AG20443 (cell line): ENCODE measurements at regions not wholly inside any gene's neighbourhood (a gene's known extent, or its start where the extent isn't known, plus 50 kb on each side); places are given as distances from the start of the nearest gene placed in this dataset.

Source experiments
- DNase-seq: peaks from one replicate; pipeline ENCODE4 v3.0.0; 2012; ENCODE audit warnings: low spot score, mixed read lengths

DNA sequence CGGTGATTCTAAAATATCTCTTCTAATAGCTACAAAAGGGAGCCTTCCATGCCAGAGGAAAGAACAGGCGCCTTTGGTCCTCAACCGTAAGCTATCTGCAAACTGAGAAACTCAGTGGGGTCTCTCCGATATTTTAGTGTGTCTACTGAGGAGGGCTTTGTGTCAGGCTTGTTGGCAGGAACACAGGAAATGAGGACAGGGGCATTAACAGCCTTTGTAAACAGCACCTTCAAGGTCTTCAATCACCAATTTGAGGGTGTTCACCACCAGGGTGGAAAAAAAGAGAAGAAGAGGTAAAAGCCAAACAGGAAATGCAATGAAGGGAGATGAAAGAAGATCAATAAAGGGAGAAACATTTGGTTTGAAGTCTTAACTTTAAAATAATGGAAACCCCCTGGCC is 580.1 kb upstream of the SALL1 start:
- DNase-seq, result no peak

DNA sequence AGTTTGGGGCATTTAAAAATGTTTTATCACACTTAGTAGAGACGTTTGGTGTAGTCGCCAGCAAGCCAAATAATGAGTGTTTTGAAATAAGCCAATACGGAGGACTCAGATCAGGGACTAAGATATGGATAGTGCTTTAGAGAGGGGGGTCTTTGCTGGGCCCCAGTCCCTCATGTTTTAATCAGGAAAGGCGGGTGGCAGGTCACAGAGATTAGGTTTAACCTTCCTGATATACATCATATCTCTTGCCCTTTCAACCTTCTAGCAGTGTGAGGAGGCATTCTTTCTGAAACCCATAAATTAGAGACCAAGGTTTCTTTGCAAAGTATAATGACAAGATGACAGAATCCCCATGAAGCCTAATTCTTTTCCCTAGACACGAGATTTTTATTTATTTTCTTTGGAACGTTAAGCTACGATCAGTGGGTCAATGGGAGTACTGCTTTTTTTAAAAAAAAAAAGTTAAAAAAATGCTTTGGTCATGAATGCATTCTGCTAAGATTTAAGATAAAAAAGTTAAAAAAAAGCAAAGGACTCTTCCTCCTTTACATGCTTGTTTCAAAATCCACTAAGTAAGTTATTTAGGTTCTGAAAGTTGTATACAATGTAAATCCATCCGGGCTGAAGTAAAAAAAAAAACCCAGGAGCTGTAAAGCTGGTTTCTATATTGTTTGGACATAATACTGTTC is 572.1 kb upstream of the SALL1 start:
- no peak for DNase-seq

DNA sequence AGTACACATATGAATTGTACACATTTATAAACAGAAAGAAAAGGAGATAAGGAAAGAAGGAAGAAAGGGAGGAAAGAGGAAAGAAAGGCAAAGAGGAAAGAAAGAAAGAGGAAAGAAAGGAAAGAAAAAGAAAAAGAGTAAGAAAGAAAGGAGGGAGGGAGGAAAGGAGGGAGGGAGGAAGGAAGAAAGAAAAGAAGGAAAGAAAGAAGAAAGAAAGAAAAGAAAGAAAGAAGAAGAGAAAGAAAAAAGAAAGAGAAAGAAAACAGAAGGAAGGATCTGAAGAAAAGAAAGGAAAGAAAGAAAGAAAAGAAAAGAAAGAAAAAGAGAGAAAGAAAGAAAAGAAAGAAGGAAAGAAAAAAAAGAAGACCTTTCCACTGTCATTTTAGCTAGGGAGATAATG is 571.4 kb upstream of the SALL1 start:
- no peak for DNase-seq

DNA sequence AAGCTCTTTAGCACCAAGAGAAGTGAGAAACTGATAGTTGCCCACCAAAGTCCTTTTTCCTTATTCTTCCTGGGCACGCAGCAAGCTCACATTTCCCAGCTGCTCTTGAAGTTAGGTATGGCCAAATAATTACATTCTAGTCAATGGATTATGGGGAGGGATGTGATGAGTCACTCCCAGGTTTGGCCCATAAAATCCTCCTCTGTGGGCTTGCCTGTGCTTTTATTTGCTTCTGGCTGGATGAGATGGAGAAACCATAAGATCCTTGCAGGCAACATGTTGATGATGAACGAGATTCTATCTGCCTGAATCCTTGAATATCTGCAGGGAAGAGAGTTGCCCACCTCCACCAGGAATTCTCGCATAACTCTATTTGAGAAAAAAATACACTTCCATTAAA is 568.3 kb upstream of the SALL1 start:
- DNase-seq, result no peak

DNA sequence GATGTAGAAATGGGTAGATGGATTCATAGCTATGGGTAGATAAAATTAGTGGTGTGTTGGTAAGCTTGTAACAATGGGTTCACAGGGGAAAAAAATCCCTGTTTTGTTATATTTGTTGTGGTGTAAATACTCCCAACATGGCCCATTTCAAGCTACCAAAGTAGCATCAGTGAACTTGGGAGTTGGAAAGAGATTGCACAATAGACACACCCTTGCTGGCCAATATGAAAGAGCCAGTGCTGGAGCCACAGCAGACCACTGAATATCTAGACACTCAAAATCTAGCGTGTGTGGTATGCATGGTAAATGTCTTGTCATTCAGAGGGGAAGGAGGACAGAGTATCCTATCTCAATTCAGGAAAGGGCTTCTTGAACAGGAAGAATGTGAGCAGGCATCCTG is 565.1 kb upstream of the SALL1 start:
- no peak for DNase-seq

DNA sequence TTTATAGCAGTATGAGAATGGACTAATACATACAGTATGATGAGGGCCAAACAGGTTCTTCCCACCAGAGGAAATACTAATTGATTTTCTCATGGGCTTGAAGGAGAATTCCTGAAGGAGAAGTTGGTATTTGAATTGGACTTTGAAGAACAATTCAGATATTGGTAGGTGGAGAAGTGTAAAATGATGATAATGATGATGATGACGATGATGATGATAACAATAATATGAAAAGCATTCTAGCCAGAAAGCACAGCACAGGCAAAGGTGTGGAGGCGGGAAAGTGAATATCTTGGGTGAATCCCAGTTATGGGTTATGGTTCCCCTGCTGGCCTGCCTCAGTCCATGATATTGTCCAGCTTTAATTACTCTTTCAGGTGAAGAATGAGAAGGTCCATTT is 562.4 kb upstream of the SALL1 start:
- DNase-seq, result no peak

DNA sequence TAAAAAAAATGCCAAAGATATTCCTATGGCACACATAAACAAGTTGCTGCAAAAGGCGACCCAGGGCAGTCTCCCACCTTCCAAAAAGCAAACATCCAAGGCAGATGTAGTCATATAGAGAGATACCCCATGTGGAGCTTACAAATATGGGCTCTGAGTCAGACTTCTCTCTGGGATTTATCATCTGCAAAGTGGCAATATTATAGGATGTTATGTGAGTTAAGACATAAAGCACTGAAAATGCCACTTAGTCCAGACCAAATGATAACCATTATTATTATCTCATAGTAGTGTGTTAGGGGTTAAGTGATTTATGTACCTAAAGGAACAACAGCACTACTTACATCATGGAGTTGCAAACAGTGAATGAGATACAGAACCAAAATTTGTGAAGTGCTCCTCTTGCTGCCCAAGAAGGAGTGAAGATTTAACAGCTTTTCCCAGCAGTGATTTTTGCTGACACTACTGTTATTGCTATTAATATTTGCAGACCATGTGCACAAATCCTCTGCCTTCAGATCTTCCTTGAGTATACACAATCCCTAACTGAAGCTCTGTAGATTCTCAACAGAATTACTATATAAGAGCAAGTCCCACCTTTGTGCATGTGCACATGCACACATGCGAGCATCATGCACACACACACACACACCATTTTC is 560.0 kb upstream of the SALL1 start:
- DNase-seq, result no peak

DNA sequence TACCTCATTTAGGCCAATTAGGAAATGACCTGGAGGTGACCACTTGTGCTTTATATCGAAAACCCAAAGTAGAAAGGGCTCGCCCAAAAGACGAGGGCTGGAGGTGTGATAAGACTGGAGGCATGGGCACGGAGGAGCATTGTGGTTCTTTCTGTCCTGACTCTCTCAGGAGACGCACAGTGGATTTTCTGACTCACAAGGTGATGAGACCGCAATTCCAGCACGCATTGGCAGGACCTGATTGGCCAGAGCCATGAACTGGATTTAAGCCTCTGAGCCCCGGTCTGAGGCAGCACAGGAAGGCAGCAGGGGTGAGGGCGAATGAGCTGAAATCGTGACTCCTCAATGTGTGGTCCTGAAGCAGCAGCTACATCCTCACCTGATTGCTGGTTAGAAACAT is 559.1 kb upstream of the SALL1 start:
- no peak for DNase-seq

DNA sequence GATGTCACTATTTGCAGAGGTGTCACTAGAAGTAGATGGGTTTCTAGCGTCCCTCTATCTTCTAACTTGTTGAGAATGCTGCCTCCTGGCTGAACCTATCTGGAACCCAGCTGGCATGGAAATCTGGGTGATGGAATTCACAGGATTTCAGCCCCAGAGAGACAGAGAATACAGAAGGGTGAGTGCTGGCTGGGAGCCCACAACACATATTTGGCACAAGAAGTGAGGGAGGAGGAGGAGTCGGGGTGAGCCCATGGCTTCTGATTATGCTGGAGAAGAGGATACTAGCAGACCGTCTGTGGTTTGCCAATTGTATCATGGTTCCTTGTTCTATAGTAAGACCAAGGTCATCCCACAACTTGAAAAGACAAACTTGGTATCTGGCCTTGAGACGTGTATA is 557.8 kb upstream of the SALL1 start:
- no peak for DNase-seq

DNA sequence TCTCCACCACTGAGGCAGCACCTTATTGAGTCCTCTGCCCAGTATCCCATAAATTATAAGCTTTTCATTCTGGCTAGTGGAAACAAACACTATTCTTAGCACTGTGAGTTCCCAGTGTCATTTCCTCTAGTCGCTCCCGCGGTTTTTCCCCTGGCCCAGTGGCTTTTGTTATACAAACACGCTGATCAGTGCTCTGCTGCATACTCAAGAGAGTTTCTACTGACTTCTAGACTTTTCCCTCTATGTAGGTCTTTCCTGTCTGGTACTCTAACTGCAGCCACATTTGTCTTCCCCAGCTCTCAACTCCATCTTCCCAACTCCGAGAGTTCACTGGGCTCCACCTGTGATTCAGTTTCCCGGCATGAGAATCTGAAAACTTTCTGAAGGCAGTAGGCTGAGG is 556.6 kb upstream of the SALL1 start:
- DNase-seq, result no peak

DNA sequence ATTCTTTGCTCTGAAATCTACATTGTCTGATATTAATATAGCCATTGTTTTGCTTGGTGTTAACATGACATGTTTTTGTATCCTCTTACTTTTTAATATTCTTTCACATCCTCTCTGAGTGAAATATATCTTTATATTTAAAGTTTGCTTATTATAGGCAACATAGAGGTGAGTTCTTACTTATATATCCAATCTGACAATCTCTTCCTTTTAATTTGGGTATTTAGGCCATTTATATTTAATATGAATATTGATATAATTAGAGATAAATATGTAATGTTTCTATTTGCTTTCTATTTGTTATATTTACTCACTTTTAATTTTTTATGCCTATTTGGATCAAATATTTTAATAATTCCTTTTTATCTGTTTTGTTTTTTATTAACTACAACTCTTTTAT is 554.1 kb upstream of the SALL1 start:
- DNase-seq, result no peak

DNA sequence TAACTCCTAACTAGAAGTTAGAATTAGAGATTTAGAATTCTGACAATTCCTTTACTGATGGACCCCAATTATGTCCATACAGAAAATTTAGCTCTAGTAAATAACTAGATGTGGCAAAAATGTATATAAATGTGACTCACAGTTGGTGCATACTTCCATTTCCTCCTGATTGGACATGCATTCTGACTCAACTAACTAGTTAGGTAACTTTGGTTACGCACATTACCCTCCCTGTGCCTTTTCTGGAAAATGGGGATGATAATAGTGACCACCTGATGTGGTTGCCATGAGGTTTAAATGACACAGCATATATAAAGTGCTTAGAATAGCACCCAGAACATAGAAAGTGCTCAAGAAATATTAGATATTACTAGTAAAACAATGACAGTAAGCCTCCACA is 550.0 kb upstream of the SALL1 start:
- no peak for DNase-seq

DNA sequence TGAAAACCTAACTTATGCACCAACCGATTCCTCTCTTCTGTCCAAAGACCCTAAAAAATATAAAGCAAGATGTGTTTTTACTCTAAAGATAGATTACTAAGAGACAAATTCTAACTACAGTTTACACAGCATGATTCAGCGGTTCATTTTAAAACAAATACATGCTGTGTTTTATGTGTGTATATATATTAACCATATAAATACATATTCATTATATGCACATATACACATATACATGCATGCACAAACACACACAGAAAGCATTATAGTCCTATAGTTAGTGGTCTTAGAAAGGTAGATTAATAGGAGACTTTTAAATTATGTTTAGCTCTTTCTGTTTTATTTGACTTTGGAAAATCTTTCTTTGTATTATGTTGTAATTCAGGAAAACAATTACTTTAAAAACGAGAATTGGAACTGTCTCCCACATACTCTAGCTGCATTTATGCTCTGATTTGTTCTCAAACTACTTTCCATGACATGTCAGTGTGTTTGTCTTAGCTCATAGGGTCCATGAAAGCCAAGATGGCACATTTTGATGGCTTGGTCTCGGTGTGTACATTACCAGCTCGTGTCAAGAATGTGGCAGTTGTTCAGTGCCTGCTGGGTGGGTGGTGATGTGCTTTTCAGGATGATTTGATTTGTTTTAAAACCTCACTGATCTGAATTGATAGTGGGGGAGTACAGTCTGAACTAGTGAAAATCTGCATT is 548.8 kb upstream of the SALL1 start:
- no peak for DNase-seq

DNA sequence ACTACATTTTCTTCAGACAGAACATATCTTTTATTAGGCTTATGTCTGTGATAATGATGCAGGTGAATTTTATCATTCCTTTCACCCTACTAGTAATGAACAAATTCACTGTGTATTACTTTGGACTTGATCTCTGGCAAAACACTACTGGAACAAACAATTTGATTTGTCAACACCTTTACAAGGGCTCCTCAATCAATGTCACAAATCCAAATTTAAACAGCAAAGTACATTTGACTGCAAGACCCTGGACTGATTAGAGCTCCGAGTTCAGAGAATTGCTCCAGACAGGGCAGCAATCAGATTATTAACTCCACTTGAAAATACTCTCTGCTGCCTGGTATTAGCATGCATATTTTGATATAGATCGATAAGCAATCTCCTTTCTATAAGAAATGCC is 547.6 kb upstream of the SALL1 start:
- DNase-seq, result no peak

DNA sequence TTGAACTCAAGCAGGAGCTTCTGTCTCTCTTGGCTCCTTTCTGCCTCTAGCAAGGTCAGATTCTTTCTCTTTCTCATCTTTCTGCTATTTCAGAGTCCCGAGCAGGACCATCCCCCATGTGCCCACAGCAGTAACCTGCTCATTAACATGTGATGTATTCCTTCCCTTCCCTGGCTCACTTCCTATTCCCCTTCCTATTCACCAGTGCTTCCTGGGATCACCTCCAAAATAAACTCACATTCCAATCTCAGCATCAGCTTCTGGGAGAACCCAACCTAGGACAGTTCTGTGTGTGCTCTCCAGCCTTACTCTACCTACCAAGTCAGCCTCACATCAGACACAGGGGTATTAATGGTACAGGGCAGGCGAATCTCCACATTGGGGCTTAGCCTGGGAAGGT is 546.4 kb upstream of the SALL1 start:
- DNase-seq, result no peak

DNA sequence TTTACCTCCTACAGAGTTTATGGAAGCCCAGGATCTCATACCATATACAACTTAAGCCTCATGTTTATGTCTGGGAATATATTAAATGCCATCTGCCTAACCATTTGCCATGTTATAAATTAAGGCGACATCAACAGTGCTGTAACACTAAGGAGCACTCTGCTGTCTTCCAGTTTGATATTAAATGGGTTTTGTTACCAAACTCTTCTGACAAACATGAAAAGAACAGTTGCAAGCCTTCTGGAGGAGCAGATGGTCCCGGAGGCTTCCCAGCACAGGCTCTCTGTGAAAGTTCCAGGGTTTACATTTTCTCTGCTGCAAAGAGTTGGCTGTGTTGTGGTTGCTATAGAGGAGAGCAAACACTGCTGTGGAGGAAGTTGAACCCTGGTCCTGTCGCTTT is 545.3 kb upstream of the SALL1 start:
- no peak for DNase-seq

DNA sequence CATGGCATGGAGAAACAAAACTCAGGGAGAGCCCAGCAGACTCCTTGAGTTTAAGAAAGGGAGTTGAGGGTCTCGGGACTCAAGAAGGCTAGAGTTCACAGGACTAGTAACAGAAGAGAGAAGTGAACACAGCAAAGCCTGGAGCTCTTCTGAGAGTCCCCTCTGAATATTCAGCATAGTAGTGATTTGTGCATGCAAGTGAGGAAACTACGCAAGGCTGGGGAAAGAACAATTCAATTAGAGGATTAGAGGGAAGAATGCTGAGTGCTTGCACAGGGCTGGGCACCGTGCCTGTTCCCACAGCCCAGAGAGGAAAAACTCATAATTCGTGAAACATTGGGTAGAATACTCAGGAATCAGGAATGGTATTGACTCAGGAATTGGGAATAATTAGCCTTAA is 540.0 kb upstream of the SALL1 start:
- DNase-seq, result no peak

DNA sequence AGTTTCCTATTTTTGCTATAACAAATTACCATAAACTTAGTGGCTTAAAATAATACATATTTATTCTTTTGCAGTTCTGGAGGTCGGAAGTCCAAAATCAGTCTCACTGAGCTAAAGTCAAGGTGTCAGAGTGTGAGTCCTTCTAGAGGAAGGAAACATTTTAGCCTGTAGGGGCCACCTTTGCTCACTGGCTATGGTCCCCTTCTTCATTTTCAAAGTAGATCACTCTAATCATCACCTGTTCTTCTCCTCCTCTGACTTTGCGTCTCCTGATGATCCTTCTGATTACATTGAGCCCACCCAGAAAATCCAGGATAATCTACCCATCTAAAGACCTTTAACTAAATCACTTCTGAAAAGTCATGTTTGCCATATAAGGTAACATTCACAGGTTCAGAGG is 534.4 kb upstream of the SALL1 start:
- no peak for DNase-seq

DNA sequence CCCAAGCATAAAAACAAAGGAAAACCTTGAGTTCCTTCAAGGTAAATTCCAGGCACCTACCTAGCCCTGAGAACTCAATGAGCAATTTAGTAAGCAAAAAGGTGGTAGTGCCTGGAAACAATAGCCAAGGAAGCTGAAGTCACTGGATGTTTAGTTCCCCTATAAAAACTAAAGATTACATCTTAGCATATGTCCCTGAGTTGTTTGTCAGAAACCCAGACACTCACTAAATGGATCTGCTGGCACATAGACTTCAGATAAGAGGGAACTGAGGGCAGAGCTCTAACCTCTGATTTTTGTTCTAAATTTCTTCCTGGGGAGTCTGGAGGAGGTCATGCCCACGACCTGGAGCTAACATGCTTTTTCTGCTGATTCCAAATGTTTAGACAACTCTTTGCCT is 532.8 kb upstream of the SALL1 start:
- DNase-seq, result no peak

DNA sequence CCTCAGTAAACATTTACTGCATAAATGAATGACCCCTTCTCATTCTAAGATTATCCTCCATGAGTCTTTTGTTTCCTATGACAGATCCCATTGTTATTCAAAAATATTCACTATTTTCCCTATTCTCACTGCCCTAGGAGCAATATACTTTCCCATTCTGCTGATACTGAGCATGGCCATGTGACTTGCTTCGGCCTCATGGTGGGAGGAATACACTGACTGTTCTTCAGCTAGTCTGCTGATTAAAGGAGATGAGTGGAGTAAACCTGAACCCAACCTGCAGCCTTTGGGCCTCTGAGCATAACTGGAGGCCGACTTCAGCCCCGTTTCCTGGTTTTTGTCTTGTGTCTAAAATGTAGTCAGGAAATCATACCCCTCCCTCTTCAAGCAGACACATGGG is 531.8 kb upstream of the SALL1 start:
- no peak for DNase-seq

DNA sequence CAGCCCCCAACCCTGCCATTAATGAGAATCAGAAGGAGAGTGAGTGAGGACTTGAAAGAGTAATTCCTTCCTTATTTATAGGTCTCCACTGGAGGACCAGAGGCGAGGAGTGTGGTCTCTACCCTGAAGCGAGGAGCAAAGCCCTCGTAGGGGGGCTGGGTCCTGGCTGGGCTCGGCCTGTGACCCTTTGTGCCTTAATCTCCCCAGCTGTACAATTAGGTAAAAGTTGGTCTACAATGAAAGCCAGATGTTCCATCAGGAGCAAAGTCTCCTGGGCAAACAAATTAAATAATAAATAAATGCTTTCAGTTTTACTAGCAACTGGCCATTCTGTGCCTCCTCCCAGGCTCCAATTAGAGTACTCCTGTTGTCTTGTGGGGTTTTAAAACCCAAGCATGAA is 523.5 kb upstream of the SALL1 start:
- no peak for DNase-seq

DNA sequence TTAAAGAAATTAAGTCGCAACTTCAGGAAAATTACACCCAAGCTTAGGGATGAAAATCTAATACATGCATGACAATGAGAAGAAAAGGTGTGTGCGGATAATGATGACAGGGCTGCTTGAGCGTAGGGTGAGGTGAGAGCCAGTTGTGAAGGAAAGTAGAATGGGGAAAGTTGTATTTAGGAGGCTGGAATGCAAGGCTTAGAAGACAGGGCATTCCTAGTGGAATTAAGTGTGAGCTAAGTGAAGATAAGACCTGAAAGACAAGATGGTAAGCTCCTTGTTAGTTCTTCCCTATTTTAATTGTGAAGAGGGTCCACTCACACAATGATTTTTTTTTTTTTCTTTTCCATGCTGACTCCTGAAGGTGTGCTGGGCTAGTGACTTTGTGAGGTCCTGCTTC is 519.5 kb upstream of the SALL1 start:
- no peak for DNase-seq

DNA sequence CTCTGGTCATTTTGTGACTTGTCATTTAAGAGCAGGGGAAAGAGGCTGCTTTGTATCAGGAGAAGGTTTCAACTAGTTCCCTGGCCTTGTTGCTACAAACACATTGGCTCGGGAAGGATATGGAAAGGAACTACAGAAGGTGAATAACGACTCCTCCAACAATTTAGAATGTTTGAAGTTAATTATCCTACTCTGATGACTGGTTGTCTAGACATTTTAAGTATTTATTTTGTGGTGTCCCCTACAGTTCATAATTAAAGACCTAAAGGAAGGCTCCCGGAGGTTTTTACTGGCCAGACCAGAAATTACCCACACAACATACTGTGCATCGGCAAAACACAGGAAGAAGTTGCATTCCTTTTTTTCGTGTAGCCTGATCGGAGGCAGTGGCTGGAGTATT is 515.8 kb upstream of the SALL1 start:
- DNase-seq, result peak; percentile 20

DNA sequence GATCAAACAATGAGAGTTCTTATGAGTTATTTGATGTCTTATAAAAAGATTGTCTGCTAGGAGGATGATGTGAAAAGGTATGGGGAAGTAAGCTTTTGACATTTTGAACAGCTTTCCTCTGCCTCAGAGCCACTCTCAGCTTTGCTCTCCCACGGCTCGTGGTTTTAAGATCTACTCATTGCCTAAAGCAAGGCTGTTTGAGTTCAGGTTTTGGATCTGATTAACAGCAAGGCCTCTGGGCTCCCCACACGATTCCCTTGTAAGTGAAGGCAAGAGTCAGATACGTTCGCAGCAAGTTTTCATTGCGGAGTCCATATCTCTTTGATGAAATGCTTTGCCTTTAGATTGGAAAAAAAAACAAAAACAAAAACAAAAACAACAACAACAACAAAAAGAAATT is 515.0 kb upstream of the SALL1 start:
- no peak for DNase-seq
